Endothelial cell of umbilical vein (primary cell): ENCODE measurements at regions not wholly inside any gene's neighbourhood (a gene's known extent, or its start where the extent isn't known, plus 50 kb on each side); places are given as distances from the start of the nearest gene placed in this dataset.

Experiments
- BruUV-seq: library from RNA; stranded (reverse); fragments of 400-500 nt; replicated peaks from 2 replicates; lab custom pipeline; 2021; lab: Mats Ljungman, UMichigan
- CTCF ChIA-PET: fragments of 300-600, 350-600 bp; sonication (Branson Sonifier 250); formaldehyde crosslinking; loops from one replicate; lab custom pipeline; 2021; ENCODE audit warnings: antibody characterized with exemption, inconsistent platforms; lab: Charles Lee
- POLR2A ChIA-PET: fragments of 300-600, 350-600 bp; sonication (Branson Sonifier 250); formaldehyde crosslinking; loops from one replicate; lab custom pipeline; 2021; ENCODE audit warnings: antibody characterized with exemption, inconsistent platforms; lab: Charles Lee
- DNase-seq: peaks from one replicate; pipeline ENCODE4 v3.0.0-alpha.2; 2011; ENCODE audit warnings: low read depth, low spot score
- FAIRE-seq: peaks from 2 replicates; lab custom pipeline; 2011; peaks lifted over from hg19 to GRCh38; lab: Jason Lieb, UNC
- H2AFZ ChIP-seq: 2 replicates; pipeline ENCODE4 v1.6.0; 2012; ENCODE audit warnings: low read depth, low read length, control low read depth, inconsistent platforms
- H3K27ac ChIP-seq: 2 replicates; pipeline ENCODE4 v1.5.1; 2011; ENCODE audit warnings: low read depth, mild to moderate bottlenecking, control low read depth, low read length, moderate library complexity; ENCODE audit not compliant: insufficient read depth
- H3K27me3 ChIP-seq, 2 experiments: 2 replicates each; pipeline versions ENCODE4 v1.6.0 to v1.6.1; 2011; ENCODE audit warnings: low read length in 2 of 2, mixed read lengths in 1 of 2; ENCODE audit not compliant: control insufficient read depth in 2 of 2, insufficient read depth in 2 of 2
- H3K36me3 ChIP-seq, 2 experiments: 2 replicates in 1 of 2; 3 replicates in 1 of 2; pipeline ENCODE4 v1.5.1; 2011; ENCODE audit warnings: low read length in 2 of 2, mild to moderate bottlenecking in 1 of 2, moderate library complexity in 1 of 2; ENCODE audit not compliant: control insufficient read depth in 2 of 2, insufficient read depth in 2 of 2; ENCODE audit errors: extremely low read depth in 1 of 2
- H3K4me1 ChIP-seq: 3 replicates; pipeline ENCODE4 v1.5.1; 2011; ENCODE audit warnings: mild to moderate bottlenecking, low read length; ENCODE audit not compliant: control insufficient read depth, insufficient read depth; ENCODE audit errors: extremely low read depth
- H3K4me2 ChIP-seq: 2 replicates; pipeline ENCODE4 v1.6.1; 2011; ENCODE audit warnings: low read length, control low read depth, mixed read lengths; ENCODE audit not compliant: insufficient read depth
- H3K4me3 ChIP-seq, 3 experiments: fragments of 200-600 bp in 1 of 3; sonication (generic), shearing (Covaris generic) in 1 of 3; replicated peaks in 1 of 3; 2 replicates each; pipeline ENCODE4 v1.5.1; 2011 to 2016; ENCODE audit warnings: control low read depth in 3 of 3, low read length in 3 of 3, mild to moderate bottlenecking in 2 of 3, inconsistent platforms in 1 of 3, low read depth in 1 of 3, moderate library complexity in 1 of 3; ENCODE audit not compliant: insufficient read depth in 1 of 3
- H3K79me2 ChIP-seq: 2 replicates; pipeline ENCODE4 v1.6.0; 2012; ENCODE audit warnings: low read length, inconsistent platforms; ENCODE audit not compliant: control insufficient read depth, insufficient read depth
- H3K9ac ChIP-seq: replicated peaks from 2 replicates; pipeline ENCODE3; 2011; ENCODE audit warnings: low read length, control low read depth; ENCODE audit not compliant: insufficient read depth; ENCODE audit errors: extremely low read depth
- H3K9me1 ChIP-seq: replicated peaks from 3 replicates; pipeline ENCODE4 v1.6.0; 2011; ENCODE audit warnings: mild to moderate bottlenecking, low read length; ENCODE audit not compliant: control insufficient read depth, insufficient read depth; ENCODE audit errors: extremely low read depth
- H3K9me3 ChIP-seq: replicated peaks from 2 replicates; pipeline ENCODE4 v1.5.1; 2012; ENCODE audit warnings: low read length, inconsistent platforms; ENCODE audit not compliant: control insufficient read depth, insufficient read depth
- H4K20me1 ChIP-seq: replicated peaks from 2 replicates; pipeline ENCODE3; 2011; ENCODE audit warnings: mild to moderate bottlenecking, low read length; ENCODE audit not compliant: control insufficient read depth, insufficient read depth; ENCODE audit errors: extremely low read depth
- EZH2 ChIP-seq: IDR thresholded peaks from 2 replicates; pipeline ENCODE4 v1.6.1; 2012; ENCODE audit warnings: borderline replicate concordance, low read depth, mild to moderate bottlenecking, moderate library complexity, low read length, inconsistent platforms; ENCODE audit not compliant: severe bottlenecking
- FOS ChIP-seq: IDR thresholded peaks from 2 replicates; pipeline ENCODE4 v1.6.1; 2011; ENCODE audit warnings: mild to moderate bottlenecking, low read length, moderate library complexity, borderline replicate concordance; ENCODE audit not compliant: insufficient read depth
- GATA2 ChIP-seq: IDR thresholded peaks from 2 replicates; pipeline ENCODE4 v1.7.0; 2011; ENCODE audit warnings: low read depth, mild to moderate bottlenecking, moderate library complexity, mixed read lengths, low read length; ENCODE audit not compliant: insufficient read length, insufficient read depth
- JUN ChIP-seq: IDR thresholded peaks from 2 replicates; pipeline ENCODE4 v1.6.1; 2011; ENCODE audit warnings: borderline replicate concordance, low read depth; ENCODE audit not compliant: insufficient read length, insufficient read depth
- MYC ChIP-seq: IDR thresholded peaks from one replicate; pipeline ENCODE4 v1.6.1; 2011; ENCODE audit warnings: mild to moderate bottlenecking, low read depth, low read length
- POLR2A ChIP-seq: IDR thresholded peaks from 2 replicates; pipeline ENCODE4 v1.6.1; 2012; ENCODE audit warnings: low read depth, mild to moderate bottlenecking, control low read depth, low read length
- POLR2AphosphoS5 ChIP-seq: IDR thresholded peaks from 2 replicates; pipeline ENCODE4 v1.6.1; 2012; ENCODE audit warnings: low read depth, mild to moderate bottlenecking, control low read depth, low read length, moderate library complexity; ENCODE audit not compliant: insufficient read depth
- dilution Hi-C: fragments of 300-500 bp; cut with MboI; formaldehyde crosslinking; loops from one replicate; pipeline ENCODE4 v1.15.0; 2019; ENCODE audit warnings: low sequenced_read_pairs; ENCODE audit not compliant: extremely low pct_ligation_motif_present
- intact Hi-C: fragments of 100-400 bp; cut with micrococcal nuclease; formaldehyde crosslinking; loops from one replicate; pipeline ENCODE4 v1.10.0; 2022
- TF ChIP-seq, protein P1 (sequence below): IDR thresholded peaks from 2 replicates; pipeline ENCODE4 v1.6.1; 2011; ENCODE audit not compliant: insufficient read depth, insufficient read length
- TF ChIP-seq, protein P2 (sequence below), 2 donors: IDR thresholded peaks; 1 replicate in 1 of 2; 2 replicates in 1 of 2; pipeline ENCODE4 v1.5.1; 2011; ENCODE audit warnings: low read length in 2 of 2, mild to moderate bottlenecking in 2 of 2, moderate library complexity in 2 of 2, control low read depth in 1 of 2, inconsistent platforms in 1 of 2, low read depth in 1 of 2; ENCODE audit not compliant: insufficient read depth in 1 of 2; ENCODE audit errors: extremely low read depth in 1 of 2

DNA sequence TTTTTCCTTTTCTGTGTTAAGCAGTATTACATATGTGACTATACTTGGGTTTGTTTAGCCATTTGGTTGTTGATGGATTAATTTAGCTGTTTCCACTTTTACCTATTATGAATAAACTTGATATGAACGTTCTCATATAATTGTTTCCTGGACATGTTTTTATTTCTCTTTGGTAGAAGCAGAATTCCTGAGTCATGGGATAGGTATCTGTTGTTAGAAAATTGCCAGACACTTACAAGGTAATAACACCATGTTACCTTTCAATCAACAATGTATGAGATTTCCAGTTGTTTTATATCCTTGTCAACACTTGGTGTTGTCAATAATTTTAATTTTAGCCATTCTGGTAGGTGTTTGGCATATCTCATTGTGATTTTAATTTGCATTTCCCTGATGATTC, 475.4 kb downstream of the IGSF11 start:
- Histone ChIP-seq H3K27me3 (no peaks in the 10 kb centered on the region), H3K27ac (no peak overlapping the region), H2AFZ (no peak overlapping the region), H3K9ac (no peak overlapping the region), H3K9me1 (no peaks in the 10 kb centered on the region), H3K36me3 (no peaks in the 10 kb centered on the region), H3K79me2 (no peaks in the 10 kb centered on the region), H3K4me3 (no peak overlapping the region), H4K20me1 (no peaks in the 10 kb centered on the region), H3K4me1 (no peaks in the 10 kb centered on the region), H3K4me2 (no peak overlapping the region), H3K9me3 (no peaks in the 10 kb centered on the region)
- TF ChIP-seq FOS: no peak
- TF ChIP-seq, protein P1, sequence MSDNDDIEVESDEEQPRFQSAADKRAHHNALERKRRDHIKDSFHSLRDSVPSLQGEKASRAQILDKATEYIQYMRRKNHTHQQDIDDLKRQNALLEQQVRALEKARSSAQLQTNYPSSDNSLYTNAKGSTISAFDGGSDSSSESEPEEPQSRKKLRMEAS: no peak
- TF ChIP-seq POLR2AphosphoS5: no peak
- no peak for TF ChIP-seq EZH2
- TF ChIP-seq, protein P2, sequence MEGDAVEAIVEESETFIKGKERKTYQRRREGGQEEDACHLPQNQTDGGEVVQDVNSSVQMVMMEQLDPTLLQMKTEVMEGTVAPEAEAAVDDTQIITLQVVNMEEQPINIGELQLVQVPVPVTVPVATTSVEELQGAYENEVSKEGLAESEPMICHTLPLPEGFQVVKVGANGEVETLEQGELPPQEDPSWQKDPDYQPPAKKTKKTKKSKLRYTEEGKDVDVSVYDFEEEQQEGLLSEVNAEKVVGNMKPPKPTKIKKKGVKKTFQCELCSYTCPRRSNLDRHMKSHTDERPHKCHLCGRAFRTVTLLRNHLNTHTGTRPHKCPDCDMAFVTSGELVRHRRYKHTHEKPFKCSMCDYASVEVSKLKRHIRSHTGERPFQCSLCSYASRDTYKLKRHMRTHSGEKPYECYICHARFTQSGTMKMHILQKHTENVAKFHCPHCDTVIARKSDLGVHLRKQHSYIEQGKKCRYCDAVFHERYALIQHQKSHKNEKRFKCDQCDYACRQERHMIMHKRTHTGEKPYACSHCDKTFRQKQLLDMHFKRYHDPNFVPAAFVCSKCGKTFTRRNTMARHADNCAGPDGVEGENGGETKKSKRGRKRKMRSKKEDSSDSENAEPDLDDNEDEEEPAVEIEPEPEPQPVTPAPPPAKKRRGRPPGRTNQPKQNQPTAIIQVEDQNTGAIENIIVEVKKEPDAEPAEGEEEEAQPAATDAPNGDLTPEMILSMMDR (IDR thresholded peaks at IDR 0.05; ENCODE audit: extremely low read depth in 1 of 2, insufficient read depth in 1 of 2, low read depth in 1 of 2, low read length in 2 of 2): no peak
- no peak for TF ChIP-seq POLR2A
- TF ChIP-seq JUN: no peak
- no peak for TF ChIP-seq GATA2
- TF ChIP-seq MYC: no peak
- no peak for FAIRE-seq
- ChIA-PET POLR2A (no interaction called here), CTCF (no interaction called here)
- BruUV-seq: no TSS peak
- DNase-seq: no peak
- intact Hi-C loops: no loop called here
- dilution Hi-C loops: no loop called here
